ENCODE measurements at regions not wholly inside any gene's neighbourhood (a gene's known extent, or its start where the extent isn't known, plus 50 kb on each side); places are given as distances from the start of the nearest gene placed in this dataset.
"Not testable (repeated sequence)": the region's sequence is repeated elsewhere in the genome, so short reads cannot be mapped to it uniquely, and the experiment has no call there.

- no peaks in the 10 kb centered on the region for H3K9me3 ChIP-seq (ENCODE audit: insufficient read depth, low read length)
- H3K4me3 ChIP-seq (ENCODE audit: insufficient read length, low read depth): no peak overlapping the region
- TF ChIP-seq SUZ12 (IDR thresholded peaks at IDR 0.05; ENCODE audit: extremely low read depth, insufficient read depth, insufficient read length) (no peak), ZNF274 (IDR thresholded peaks at IDR 0.05; ENCODE audit: low read depth, low read length) (no peak)
- no peaks in the 10 kb centered on the region for H3K27me3 ChIP-seq (ENCODE audit: insufficient read depth, insufficient read length)
- no peaks in the 10 kb centered on the region for H3K4me1 ChIP-seq (ENCODE audit: insufficient read depth, insufficient read length)
- no peak for DNase-seq (ENCODE audit: low read depth, low spot score)
- H3K36me3 ChIP-seq (ENCODE audit: insufficient read depth, insufficient read length, low read length): no peaks in the 10 kb centered on the region
- no peak overlapping the region for H3K9ac ChIP-seq (ENCODE audit: insufficient read length, low read depth)
These were observed 721.9 kb upstream of the HS3ST5 start for GRCh38 chr6:115064680-115065079.

GRCh38 chr6:115060581-115060980 is 717.8 kb upstream of the HS3ST5 start:
- Histone ChIP-seq H3K9me3 (ENCODE audit: insufficient read depth, low read length) (no peaks in the 10 kb centered on the region), H3K9ac (ENCODE audit: insufficient read length, low read depth) (no peak overlapping the region), H3K4me3 (ENCODE audit: insufficient read length, low read depth) (no peak overlapping the region), H3K27me3 (ENCODE audit: insufficient read depth, insufficient read length) (no peaks in the 10 kb centered on the region), H3K36me3 (ENCODE audit: insufficient read depth, insufficient read length, low read length) (no peaks in the 10 kb centered on the region), H3K4me1 (ENCODE audit: insufficient read depth, insufficient read length) (no peaks in the 10 kb centered on the region)
- TF ChIP-seq YY1 (IDR thresholded peaks at IDR 0.05; ENCODE audit: insufficient read depth, insufficient read length): no peak
- no peak for TF ChIP-seq ZNF274 (IDR thresholded peaks at IDR 0.05; ENCODE audit: low read depth, low read length)
- TF ChIP-seq SUZ12 (IDR thresholded peaks at IDR 0.05; ENCODE audit: extremely low read depth, insufficient read depth, insufficient read length): no peak
- no peak for DNase-seq (ENCODE audit: low read depth, low spot score)

- Histone ChIP-seq H3K9me3 (ENCODE audit: insufficient read depth, low read length) (no peaks in the 10 kb centered on the region), H3K9ac (ENCODE audit: insufficient read length, low read depth) (no peak overlapping the region), H3K27me3 (ENCODE audit: insufficient read depth, insufficient read length) (peaks cover 4% of the 10 kb centered on the region), H3K4me3 (ENCODE audit: insufficient read length, low read depth) (no peak overlapping the region), H3K4me1 (ENCODE audit: insufficient read depth, insufficient read length) (no peaks in the 10 kb centered on the region), H3K36me3 (ENCODE audit: insufficient read depth, insufficient read length, low read length) (no peaks in the 10 kb centered on the region)
- no peak for DNase-seq (ENCODE audit: low read depth, low spot score)
- TF ChIP-seq SUZ12 (IDR thresholded peaks at IDR 0.05; ENCODE audit: extremely low read depth, insufficient read depth, insufficient read length) (no peak), ZNF274 (IDR thresholded peaks at IDR 0.05; ENCODE audit: low read depth, low read length) (no peak), YY1 (IDR thresholded peaks at IDR 0.05; ENCODE audit: insufficient read depth, insufficient read length) (no peak)
These were observed 715.8 kb upstream of the HS3ST5 start for GRCh38 chr6:115058414-115059211.

- Histone ChIP-seq H3K36me3 (ENCODE audit: insufficient read depth, insufficient read length, low read length) (no peaks in the 10 kb centered on the region), H3K4me3 (ENCODE audit: insufficient read length, low read depth) (no peak overlapping the region), H3K4me1 (ENCODE audit: insufficient read depth, insufficient read length) (no peaks in the 10 kb centered on the region), H3K9me3 (ENCODE audit: insufficient read depth, low read length) (no peaks in the 10 kb centered on the region), H3K27me3 (ENCODE audit: insufficient read depth, insufficient read length) (peaks cover 4% of the 10 kb centered on the region), H3K9ac (ENCODE audit: insufficient read length, low read depth) (no peak overlapping the region)
- DNase-seq (ENCODE audit: low read depth, low spot score): no peak
- TF ChIP-seq ZNF274 (IDR thresholded peaks at IDR 0.05; ENCODE audit: low read depth, low read length): no peak
- no peak for TF ChIP-seq YY1 (IDR thresholded peaks at IDR 0.05; ENCODE audit: insufficient read depth, insufficient read length)
- no peak for TF ChIP-seq SUZ12 (IDR thresholded peaks at IDR 0.05; ENCODE audit: extremely low read depth, insufficient read depth, insufficient read length)
These were observed 712.8 kb upstream of the HS3ST5 start for GRCh38 chr6:115055579-115055978.

GRCh38 chr6:115054242-115054641 is 711.4 kb upstream of the HS3ST5 start:
- H3K4me1 ChIP-seq (ENCODE audit: insufficient read depth, insufficient read length); H3K9ac ChIP-seq (ENCODE audit: insufficient read length, low read depth); H3K27me3 ChIP-seq (ENCODE audit: insufficient read depth, insufficient read length); DNase-seq (ENCODE audit: low read depth, low spot score); H3K4me3 ChIP-seq (ENCODE audit: insufficient read length, low read depth); H3K36me3 ChIP-seq (ENCODE audit: insufficient read depth, insufficient read length, low read length); H3K9me3 ChIP-seq (ENCODE audit: insufficient read depth, low read length): not testable (repeated sequence)

GRCh38 chr6:115053169-115053860 is 710.5 kb upstream of the HS3ST5 start:
- Histone ChIP-seq H3K4me3 (ENCODE audit: insufficient read length, low read depth) (no peak overlapping the region), H3K9me3 (ENCODE audit: insufficient read depth, low read length) (no peaks in the 10 kb centered on the region), H3K27me3 (ENCODE audit: insufficient read depth, insufficient read length) (peaks cover 4% of the 10 kb centered on the region), H3K9ac (ENCODE audit: insufficient read length, low read depth) (no peak overlapping the region), H3K36me3 (ENCODE audit: insufficient read depth, insufficient read length, low read length) (no peaks in the 10 kb centered on the region), H3K4me1 (ENCODE audit: insufficient read depth, insufficient read length) (no peaks in the 10 kb centered on the region)
- TF ChIP-seq YY1 (IDR thresholded peaks at IDR 0.05; ENCODE audit: insufficient read depth, insufficient read length): no peak
- TF ChIP-seq SUZ12 (IDR thresholded peaks at IDR 0.05; ENCODE audit: extremely low read depth, insufficient read depth, insufficient read length): no peak
- TF ChIP-seq ZNF274 (IDR thresholded peaks at IDR 0.05; ENCODE audit: low read depth, low read length): no peak
- no peak for DNase-seq (ENCODE audit: low read depth, low spot score)

- Histone ChIP-seq H3K4me1 (ENCODE audit: insufficient read depth, insufficient read length) (no peaks in the 10 kb centered on the region), H3K4me3 (ENCODE audit: insufficient read length, low read depth) (no peak overlapping the region), H3K9me3 (ENCODE audit: insufficient read depth, low read length) (peaks cover 7% of the 10 kb centered on the region; the same call in 1 of the 2 replicates), H3K27me3 (ENCODE audit: insufficient read depth, insufficient read length) (no peaks in the 10 kb centered on the region), H3K9ac (ENCODE audit: insufficient read length, low read depth) (no peak overlapping the region), H3K36me3 (ENCODE audit: insufficient read depth, insufficient read length, low read length) (no peaks in the 10 kb centered on the region)
- TF ChIP-seq ZNF274 (IDR thresholded peaks at IDR 0.05; ENCODE audit: low read depth, low read length) (no peak), SUZ12 (IDR thresholded peaks at IDR 0.05; ENCODE audit: extremely low read depth, insufficient read depth, insufficient read length) (no peak), YY1 (IDR thresholded peaks at IDR 0.05; ENCODE audit: insufficient read depth, insufficient read length) (no peak)
- DNase-seq (ENCODE audit: low read depth, low spot score): no peak
These were observed 673.8 kb upstream of the HS3ST5 start for GRCh38 chr6:115016593-115016992.
